Germinal center (tissue), 1 donor: ENCODE measurements at regions not wholly inside any gene's neighbourhood (a gene's known extent, or its start where the extent isn't known, plus 50 kb on each side); places are given as distances from the start of the nearest gene placed in this dataset.
"Not testable (repeated sequence)": the region's sequence is repeated elsewhere in the genome, so short reads cannot be mapped to it uniquely, and the experiment has no call there.

Source experiments
- DNase-seq: peaks from one replicate; pipeline ENCODE4 v3.0.0; 2012; ENCODE audit warnings: mixed read lengths, low spot score

DNA sequence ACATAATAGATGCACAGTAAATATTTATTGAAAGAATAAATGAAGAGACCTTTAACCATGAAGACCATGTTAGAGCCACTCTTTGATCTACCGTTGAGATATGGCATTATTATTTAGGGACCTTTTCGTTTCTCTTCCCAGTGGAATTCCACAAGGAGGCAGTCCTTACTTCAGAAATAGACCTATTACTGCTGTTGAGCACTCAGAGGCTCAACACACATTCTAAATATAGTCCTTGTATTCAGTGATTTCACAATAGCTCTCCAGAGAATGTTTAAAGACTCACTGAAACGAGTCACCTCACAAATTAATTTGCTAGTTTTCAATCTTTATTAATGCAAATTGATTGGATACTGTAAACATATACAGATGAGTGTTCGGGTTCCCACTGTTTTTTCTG is 603.8 kb downstream of the CDH8 start:
- DNase-seq, result no peak

DNA sequence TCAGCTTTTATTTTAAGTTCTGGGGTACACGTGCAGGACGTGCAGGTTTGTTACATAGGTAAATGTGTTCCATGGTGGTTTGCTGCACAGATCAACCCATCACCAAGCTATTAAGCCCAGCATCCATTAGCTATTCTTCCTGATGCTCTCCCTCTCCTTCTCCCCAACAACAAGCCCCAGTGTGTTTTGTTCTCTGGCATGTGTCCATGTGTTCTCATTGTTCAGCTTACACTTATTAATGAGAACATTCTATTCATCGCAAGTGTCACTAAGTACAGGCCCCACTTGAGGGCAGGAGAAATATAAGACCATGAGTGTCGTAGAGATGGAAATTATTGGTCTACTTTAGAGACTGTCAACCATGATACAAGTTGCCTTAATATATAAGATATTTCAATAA is 615.1 kb downstream of the CDH8 start:
- no peak for DNase-seq

DNA sequence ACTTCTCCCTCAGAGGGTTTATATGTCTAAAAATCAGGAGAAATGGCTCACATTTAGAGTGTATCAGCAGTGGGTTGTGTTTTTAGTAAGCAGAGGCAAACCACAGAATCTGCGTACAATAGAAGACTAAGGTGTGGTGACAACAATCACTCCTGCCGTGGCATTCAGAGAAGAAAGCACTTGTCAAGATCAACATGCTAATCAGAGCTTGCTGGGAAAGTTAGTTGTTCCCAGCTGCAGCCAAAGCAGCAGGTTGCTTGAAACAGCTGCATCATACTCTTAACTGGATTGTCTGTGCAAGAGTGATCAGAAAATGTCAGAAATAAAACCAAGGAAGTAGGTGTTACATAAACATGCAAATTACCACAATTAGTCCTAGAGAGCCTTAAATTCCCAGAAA is 616.4 kb downstream of the CDH8 start:
- no peak for DNase-seq

DNA sequence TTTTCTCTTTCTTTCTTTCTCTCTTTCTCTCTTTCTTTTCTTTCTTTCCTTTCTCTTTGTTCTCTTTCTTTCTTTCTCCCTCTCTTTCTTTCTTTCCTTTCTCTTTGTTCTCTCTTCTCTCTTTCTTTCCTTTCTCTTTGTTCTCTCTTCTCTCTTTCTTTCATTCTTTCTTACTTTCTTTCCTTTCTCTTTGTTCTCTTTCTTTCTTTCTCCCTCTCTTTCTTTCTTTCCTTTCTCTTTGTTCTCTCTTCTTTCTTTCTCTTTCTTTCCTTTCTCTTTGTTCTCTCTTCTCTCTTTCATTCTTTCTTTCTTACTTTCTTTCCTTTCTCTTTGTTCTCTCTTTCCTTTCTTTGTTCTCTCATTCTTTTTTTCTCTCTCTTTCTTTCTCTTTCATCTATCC is 617.4 kb downstream of the CDH8 start:
- not testable (repeated sequence) for DNase-seq

DNA sequence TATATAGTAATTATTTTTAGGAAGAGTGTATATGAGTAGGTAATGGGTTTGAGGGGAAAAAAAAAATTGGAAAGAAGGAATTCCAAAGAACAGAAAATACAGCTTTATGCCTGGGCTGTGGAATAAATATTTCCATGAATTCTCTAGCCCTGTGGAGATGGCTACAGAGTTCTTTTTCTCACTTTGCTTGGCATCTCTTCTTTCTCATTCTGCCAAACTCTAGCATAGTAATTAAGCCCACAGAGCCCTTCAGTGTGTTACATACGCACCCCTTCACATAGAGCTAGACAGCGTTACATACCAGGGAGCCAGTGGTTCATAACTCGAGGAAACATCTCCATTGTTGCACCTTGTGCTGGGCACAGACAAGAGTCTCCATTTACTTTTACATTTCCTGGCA is 621.1 kb downstream of the CDH8 start:
- DNase-seq, result no peak

DNA sequence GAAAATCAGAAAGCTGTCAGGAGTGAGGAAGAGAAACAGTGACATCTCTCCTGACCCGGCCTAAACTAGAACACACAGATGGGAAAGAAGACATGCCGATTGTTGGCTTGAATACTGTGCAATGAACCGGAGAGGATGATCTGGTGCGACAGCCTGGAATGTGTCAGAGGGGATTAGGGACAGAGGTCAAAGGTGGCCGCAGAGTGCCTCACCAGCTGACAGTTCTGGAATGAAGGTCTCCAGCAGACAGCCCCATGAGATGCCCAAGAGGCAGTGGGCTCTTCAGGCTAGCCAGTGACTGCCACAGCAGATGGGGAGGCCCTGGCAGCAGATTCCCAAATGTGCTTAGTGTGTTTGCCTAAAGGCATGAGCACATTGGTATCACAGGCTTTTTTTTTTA is 623.2 kb downstream of the CDH8 start:
- no peak for DNase-seq

DNA sequence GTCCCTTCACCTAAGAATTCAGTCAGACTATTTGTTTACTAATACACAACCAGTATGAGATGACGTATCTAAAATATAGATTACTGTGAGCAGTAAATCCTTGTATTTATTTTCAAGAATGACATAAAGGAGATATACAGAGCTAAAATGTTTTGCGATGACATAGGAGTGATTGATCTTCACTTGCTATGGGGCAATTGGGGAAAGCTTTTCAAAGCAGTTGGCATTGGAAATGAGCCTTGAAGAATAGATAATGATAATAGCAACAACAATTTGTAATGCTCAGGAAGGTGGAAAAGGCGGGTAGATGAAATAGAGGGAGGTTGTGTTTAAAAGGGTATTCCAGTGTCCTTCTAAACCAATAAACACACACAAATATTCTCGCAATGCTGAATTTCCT is 623.7 kb downstream of the CDH8 start:
- no peak for DNase-seq

DNA sequence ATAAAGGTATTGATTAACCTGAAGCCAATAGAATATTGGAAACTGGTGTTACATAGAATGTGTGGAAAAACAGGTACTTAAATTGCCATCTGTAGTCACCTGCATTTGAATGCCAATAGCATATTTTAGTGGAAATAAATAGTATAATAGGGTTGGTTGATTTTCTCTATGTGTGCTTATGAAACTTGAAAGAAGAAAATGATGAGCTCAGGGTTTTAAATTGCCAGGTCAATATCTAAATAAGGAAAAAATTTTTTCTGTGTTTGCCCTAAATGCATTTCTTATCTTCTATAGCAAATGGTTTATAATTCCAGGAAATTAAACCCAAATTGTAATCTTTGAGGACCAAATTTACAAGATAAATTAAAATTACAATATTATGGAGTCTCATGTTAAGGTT is 626.6 kb downstream of the CDH8 start:
- no peak for DNase-seq

DNA sequence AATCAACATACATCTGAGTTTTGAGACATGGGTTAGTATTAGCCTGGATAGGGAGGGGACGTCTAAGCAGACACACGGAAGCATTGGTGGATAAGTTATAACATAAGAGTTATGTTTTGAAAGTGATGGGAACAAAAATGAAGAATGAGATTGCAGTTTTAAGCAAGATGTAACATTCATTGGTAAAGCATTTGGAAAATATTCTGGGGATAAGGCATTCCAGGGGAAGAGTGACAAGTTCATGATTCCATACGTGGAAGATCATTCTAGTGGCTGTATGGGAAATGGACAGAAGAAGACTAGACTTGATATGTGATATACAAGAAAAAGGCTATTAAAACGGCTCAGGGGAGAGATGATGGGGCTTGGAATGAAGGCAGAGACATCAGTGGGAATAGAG is 632.9 kb downstream of the CDH8 start:
- DNase-seq, result no peak

DNA sequence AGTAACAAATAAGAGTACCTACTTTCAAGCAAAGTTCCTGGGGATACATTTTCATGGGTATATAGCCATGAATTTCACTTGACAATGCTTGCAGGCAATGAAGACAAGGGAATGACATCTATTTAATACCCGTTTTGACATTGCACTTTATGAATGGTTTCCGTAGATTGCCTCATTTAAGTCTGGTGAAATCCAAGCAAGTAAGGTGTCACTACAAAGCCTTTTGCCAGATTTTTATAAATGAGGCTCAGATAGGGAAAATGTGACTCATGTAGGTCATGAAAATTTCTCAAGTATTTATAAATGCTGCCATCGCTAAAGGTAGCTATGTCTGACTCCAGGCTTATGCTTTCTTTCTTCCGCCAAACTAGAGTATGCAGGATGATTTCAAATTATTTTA is 644.3 kb downstream of the CDH8 start:
- DNase-seq, result no peak

DNA sequence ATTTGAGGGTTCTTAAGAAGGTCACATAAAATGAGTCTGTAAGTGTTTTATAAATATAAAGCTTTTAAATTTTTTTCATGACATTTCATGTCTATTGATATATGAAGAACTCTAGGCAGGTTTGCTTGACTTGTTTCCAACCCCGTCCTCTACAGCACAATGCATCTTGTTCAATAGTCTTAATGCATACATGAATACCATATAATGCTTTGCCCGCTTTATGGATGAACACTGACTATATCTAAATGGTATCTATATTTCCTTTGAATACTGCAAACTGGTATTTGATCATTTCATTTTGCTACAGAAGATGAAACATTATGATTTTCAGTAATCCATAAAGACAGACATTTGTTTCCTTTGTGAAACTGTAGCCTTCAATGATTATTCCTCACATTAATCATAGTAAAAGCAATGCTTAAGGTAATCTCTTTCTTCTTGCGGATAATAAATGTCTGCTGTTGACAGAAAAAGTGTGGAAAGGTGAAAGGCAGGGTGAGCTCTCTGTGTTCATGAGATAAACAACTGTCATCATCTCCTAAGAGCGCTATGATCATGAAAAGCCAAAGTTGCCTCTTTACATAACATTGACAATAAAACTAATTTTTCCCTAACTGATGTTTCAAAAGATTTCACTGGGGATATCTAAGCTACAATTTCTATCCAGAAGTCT is 645.1 kb downstream of the CDH8 start:
- no peak for DNase-seq

DNA sequence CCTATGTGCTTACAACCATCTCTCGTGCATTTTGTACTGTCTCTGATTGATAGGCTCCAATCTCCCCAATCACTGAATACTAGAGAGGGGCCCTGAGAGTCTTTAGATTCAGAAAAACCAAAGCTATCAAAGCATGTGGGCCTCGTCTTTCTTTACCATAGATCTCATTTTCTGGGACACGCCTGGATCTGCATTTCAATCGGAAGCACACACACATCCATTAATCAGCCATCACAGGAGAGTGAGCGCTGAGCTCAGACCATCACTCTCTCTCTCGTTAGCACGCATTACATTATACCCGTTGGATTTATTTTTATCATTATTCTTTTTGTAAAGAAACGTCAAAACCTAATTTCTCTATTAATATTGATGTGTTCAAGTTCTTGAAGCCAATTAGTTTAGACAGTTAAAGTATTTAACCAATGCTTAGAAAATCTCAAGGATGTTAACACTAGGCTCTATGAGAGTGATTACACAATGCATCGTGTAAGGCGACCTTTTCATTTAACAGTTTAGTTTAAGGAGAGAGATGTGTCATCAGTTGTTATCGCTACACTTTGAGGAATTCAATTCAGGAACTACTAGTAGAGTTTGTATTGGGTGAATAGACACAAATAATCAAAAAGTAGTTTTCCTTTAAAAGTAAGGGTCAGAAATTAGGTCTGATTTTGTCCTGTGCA is 650.7 kb downstream of the CDH8 start:
- DNase-seq, result no peak

DNA sequence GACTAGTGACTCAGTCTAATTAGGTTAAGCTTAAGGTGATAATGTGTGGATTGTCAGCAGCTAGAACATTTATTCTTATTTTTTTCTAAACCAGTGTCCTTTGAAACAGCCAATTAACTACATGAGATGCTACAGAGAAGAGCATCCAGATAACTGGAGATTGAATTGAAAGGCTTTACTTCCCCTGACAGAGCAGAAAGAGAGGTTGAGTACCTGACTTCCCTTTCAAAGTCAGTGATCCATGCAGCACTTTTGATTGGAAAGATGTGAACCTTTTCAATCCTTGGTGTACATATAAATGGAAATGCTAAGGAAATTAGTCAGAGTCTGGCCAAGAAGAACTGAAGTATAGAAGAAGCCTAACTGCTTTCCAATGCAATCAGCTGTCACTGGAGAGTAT is 653.8 kb downstream of the CDH8 start:
- no peak for DNase-seq

DNA sequence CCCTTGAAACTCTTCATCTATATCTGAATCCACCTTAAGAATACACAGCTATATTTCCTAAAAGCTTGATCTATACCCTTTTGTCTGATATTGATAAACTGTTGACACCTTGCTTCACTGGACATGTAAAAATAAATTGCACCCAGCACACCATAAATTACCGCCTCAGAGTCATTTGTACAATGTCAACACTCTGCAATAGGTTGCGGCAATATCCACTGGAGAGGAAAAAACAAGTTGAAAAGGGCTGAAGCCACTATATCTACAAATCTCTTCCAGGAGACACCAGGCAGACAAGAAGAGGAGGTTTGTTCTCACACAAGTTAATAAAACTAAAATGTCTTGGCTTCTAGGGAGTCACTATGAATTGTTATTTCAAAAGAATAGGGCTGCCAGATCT is 656.9 kb downstream of the CDH8 start:
- DNase-seq, result no peak

DNA sequence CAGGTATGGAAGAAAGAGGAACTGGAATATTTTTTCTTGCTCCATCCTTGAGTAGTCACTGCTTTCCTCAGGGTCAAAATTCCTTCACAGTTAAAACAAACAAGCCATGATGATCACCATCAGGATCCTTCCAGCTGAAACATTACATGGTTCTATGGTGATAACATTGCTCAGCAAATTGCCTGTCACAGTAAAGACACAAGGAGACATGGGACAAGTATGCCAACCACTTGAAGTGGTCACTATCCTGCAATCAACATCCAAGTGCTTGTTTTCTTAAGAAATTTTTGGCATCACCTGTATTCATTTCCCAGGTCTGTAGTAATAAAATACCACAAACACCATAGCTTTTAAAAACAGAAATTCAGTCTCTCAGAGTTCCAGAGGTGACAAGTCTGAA is 662.2 kb downstream of the CDH8 start:
- DNase-seq, result no peak

DNA sequence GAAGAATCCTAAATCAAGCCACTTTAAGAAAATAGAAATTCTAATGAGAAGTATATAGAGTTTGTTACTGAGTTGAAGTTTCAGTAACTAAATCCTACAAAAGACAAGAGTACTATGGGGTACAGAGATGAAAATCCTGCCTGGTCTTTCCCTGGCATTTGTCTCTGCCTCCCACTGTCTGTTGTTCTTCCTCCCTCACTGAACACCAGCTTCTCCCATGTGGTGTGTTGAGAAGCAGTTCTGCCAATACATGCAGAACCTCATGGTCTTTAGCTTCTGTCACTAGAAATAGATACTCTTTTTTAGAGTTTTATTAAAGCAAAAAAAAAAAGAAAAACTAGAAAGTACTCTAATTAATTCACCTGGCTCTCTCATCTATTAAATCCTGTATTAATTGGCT is 664.4 kb downstream of the CDH8 start:
- DNase-seq, result no peak

DNA sequence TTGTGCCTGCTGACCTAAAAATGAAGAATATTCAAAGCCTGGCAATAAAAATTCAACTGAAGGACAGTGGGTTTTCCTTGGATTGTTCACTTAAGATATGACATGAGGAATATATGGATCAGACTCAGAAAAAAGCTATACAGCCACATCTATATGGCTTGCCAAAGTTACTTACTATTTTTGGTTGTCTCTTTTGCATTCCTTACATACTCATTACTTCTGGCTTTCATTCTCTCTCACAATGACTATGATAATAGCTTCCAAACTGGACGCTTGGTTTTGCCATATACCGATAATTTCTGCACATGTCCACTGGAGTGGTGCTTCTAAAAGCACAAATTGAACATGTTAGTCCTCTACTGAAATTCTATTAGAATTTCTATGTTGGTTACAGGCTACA is 664.9 kb downstream of the CDH8 start:
- no peak for DNase-seq

DNA sequence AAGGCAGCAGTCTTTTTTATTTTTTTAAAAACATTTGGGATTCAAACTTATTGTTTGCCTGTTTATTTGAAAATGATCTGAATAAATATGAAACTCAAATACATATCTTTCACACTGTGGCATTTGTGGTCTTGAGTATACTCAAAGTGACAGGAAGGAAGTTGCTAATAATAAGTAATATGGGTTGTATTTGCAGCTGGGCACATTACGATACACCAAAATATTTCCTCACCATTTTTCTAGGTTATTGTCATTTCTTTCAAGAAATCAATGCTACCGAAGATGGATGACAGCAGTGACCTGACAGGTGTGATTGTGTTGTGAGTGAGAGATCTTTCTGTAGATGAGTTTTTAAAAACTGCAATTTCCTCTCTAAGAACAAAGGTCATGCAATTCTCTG is 665.7 kb downstream of the CDH8 start:
- DNase-seq, result no peak

DNA sequence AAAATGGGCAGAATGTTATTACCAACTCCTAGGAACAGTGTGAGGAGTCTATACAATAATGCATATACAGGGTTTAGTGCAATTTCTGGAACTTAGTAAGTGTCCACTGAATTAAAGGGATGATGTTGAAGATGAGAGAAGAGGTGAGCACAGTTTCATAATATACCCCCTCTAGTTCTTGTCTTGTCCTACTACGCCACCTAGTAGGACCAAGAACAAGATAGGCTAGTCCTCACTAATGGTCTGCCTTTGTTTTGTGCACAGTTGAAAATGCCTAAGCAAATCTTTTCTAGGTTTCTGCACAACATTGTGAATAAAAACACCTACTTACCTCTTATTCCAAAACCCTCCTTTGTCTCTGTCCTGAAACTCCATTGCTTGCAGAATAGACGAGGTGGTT is 670.2 kb downstream of the CDH8 start:
- no peak for DNase-seq

DNA sequence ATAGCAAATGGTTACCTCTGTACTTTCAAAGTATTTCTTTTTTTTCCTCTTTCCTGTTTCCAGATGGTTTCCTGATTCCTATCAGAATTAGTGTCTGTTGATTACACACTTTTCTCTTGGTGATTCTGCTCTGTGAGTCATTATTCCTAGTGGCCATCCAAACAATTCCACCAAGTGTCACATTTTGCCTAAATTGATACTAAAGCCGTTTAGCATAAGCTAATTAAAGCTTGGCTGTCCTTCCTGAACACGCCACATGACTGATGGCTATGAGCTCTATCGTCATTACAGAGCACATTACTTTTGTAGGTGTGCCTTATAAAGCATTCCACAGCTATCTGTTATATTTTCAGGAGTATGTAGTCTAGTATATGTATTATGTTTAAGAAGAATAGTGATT is 671.2 kb downstream of the CDH8 start:
- DNase-seq, result no peak

DNA sequence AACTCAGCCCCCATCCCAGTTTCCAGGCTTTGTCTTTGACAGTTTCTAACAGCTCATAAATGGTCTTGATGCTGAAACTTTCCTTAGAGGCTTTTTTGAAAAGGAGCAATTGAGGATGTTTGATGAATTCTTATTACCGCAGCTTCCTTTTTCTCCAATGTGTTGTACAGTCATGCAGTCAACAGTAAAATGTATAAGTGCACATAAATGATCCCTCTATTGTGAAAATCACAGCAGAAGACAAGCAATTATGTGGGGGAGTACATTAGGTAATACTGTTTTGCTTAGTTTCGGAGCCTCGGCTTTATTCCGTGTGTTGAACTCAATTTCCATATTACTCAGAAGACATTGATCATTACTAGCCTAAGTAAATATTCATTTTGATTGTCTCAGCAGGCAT is 673.7 kb downstream of the CDH8 start:
- no peak for DNase-seq

DNA sequence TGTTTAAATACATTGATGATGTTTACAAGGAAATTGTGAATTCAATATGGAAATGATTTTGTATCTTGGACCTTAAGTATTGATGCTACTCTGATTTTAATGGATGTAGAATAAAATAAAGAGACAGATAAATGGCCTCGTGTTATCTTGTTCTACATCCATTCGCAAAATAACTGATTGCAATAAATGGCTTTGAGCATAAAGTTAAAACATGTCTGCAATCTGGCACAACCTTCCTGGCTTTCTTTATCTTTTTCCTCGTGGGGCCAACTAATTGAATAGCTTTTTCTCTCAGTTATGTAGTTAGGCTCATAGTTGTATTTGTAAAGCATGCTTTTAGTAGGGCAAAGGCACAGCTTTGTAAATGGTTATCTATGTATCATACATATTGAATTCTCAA is 691.4 kb downstream of the CDH8 start:
- DNase-seq, result no peak

DNA sequence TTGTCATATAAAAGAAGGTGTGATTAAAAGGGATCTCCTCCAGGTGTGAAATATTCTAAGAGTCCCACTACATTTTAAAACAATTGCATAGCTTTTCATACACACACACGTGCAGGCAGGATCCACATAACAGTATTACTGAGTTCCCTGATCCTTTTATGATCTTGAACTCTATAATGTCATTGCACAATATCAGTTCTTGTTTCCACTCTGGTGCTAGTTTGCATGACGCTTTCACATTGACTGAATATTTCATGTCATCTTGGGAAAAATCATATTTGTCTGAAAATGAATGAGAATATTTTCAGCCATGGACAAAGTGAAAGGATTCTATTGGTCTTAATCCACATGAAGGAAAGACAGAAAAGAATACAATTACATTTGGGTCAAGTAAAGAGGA is 703.8 kb downstream of the CDH8 start:
- no peak for DNase-seq

DNA sequence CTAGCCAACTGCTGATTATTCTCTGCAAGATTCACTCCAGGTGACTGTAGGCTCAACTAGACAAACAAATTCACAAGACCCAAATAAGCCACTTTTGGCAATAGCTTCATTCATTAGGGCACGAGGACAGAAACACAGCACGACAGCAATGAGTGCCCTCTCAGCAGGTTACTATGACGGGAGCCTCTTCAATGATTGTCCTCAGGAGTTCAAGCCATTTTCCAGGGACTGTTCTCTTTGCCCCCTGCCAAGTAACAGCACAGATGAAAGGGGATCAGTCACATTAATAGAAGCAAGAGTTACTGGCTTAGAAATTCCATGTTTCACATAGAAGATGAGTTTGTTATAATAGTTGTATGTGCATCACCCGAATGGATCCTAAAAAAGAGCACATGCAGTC is 712.2 kb downstream of the CDH8 start:
- DNase-seq, result no peak
